Mesendoderm (in vitro differentiated cells): ENCODE measurements at regions not wholly inside any gene's neighbourhood (a gene's known extent, or its start where the extent isn't known, plus 50 kb on each side); places are given as distances from the start of the nearest gene placed in this dataset.
"Not testable (repeated sequence)": the region's sequence is repeated elsewhere in the genome, so short reads cannot be mapped to it uniquely, and the experiment has no call there.

Experiments
- DNase-seq: peaks from one replicate; pipeline ENCODE4 v3.0.0; 2013
- H2AK5ac ChIP-seq: 2 replicates; pipeline ENCODE4 v1.6.1; 2013; ENCODE audit warnings: low read length, inconsistent platforms
- H2BK120ac ChIP-seq: 2 replicates; pipeline ENCODE4 v1.6.1; 2013; ENCODE audit warnings: low read depth, mild to moderate bottlenecking, low read length, moderate library complexity, mixed read lengths
- H2BK15ac ChIP-seq: replicated peaks from 2 replicates; pipeline ENCODE4 v1.6.1; 2013; ENCODE audit warnings: low read depth, mild to moderate bottlenecking, moderate library complexity
- H2BK5ac ChIP-seq: 2 replicates; pipeline ENCODE4 v1.6.1; 2013; ENCODE audit warnings: low read length, inconsistent platforms
- H3K18ac ChIP-seq: 2 replicates; pipeline ENCODE4 v1.6.1; 2013; ENCODE audit warnings: mild to moderate bottlenecking, low read length, mixed read lengths
- H3K23ac ChIP-seq: one replicate; pipeline ENCODE4 v1.6.1; 2013; ENCODE audit warnings: low read length
- H3K27ac ChIP-seq: 2 replicates; pipeline ENCODE4 v1.5.1; 2013; ENCODE audit warnings: low read depth, mild to moderate bottlenecking, inconsistent platforms, low read length, moderate library complexity
- H3K27me3 ChIP-seq: 2 replicates; pipeline ENCODE4 v1.6.1; 2013; ENCODE audit warnings: low read length, control low read depth, mild to moderate bottlenecking, inconsistent platforms; ENCODE audit not compliant: insufficient read depth, poor library complexity
- H3K36me3 ChIP-seq: 2 replicates; pipeline ENCODE4 v1.6.1; 2013; ENCODE audit warnings: low read length, inconsistent platforms; ENCODE audit not compliant: control insufficient read depth, insufficient read depth
- H3K4ac ChIP-seq: one replicate; pipeline ENCODE4 v1.6.1; 2013; ENCODE audit warnings: low read depth, mild to moderate bottlenecking, low read length, moderate library complexity
- H3K4me1 ChIP-seq: 2 replicates; pipeline ENCODE4 v1.6.1; 2013; ENCODE audit warnings: low read depth, low read length, inconsistent platforms; ENCODE audit not compliant: control insufficient read depth
- H3K4me2 ChIP-seq: 2 replicates; pipeline ENCODE4 v1.6.1; 2013; ENCODE audit warnings: low read length
- H3K4me3 ChIP-seq: 2 replicates; pipeline ENCODE4 v1.5.1; 2013; ENCODE audit warnings: mild to moderate bottlenecking, low read length
- H3K56ac ChIP-seq: one replicate; pipeline ENCODE4 v1.6.1; 2013; ENCODE audit warnings: low read length
- H3K79me1 ChIP-seq: 2 replicates; pipeline ENCODE4 v1.6.1; 2013; ENCODE audit warnings: low read length, inconsistent platforms
- H3K79me2 ChIP-seq: 2 replicates; pipeline ENCODE4 v1.6.1; 2013; ENCODE audit warnings: mild to moderate bottlenecking, low read length; ENCODE audit not compliant: control insufficient read depth, insufficient read depth
- H3K9ac ChIP-seq: 2 replicates; pipeline ENCODE4 v1.6.1; 2013; ENCODE audit warnings: low read length, inconsistent platforms
- H4K5ac ChIP-seq: one replicate; pipeline ENCODE4 v1.6.1; 2013; ENCODE audit warnings: low read length
- H4K8ac ChIP-seq: one replicate; pipeline ENCODE4 v1.6.1; 2013; ENCODE audit warnings: low read depth, mild to moderate bottlenecking, control low read depth, low read length, moderate library complexity
- WGBS: extraction: QIAGEN DNeasy Blood & Tissue Kit; methylation state at CpG from one replicate; pipeline ENCODE4 v1.1.7; 2013; ENCODE audit warnings: low lambda C conversion rate, missing lambda C conversion rate; ENCODE audit not compliant: insufficient coverage; ENCODE audit errors: extremely low coverage; 5-methylcytosine and 5-hydroxymethylcytosine counted together

DNA sequence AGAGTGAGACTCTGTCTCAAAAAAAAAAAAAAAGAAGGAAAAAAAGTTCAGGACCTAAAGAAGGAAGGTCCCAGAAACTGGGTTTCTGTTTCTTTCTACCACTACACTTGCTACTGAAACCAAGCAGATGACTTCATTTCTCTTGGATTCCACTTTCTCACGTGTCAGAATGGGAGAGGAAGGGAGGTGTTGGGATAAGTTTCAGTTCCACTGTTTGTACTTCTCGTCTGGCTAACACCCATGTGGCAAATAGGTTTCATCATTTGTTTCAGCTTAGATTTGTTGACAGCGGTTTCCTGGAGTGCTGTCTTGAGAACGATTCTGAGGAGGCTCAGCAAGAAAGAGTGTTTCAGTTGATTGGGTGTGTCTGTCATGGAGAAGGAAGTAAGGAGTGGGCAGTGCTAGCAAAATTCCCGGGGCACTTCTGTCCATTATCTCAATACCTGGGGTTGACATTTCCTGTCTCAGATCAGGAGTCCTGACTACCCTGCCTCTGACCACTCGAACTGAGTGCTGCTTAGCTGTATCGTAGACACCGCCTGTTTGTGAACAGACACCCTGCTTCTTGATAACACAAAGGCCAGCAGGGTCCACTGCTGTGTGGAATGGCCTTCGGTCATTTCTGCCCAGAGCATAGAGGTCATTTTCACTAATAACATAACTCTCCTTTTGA is 104.8 kb upstream of the SPDYE9 start:
- WGBS, result no CpG with 5 or more reads among the region's 9 CpGs
- H3K79me1 ChIP-seq, H3K4ac ChIP-seq, H3K18ac ChIP-seq, H4K5ac ChIP-seq, H3K27me3 ChIP-seq, H3K23ac ChIP-seq, H2BK5ac ChIP-seq, H2AK5ac ChIP-seq, H2BK120ac ChIP-seq, H2BK15ac ChIP-seq, H3K27ac ChIP-seq, H4K8ac ChIP-seq, H3K9ac ChIP-seq, H3K79me2 ChIP-seq, H3K36me3 ChIP-seq, H3K56ac ChIP-seq, H3K4me3 ChIP-seq, DNase-seq, H3K4me2 ChIP-seq, H3K4me1 ChIP-seq: not testable (repeated sequence)

DNA sequence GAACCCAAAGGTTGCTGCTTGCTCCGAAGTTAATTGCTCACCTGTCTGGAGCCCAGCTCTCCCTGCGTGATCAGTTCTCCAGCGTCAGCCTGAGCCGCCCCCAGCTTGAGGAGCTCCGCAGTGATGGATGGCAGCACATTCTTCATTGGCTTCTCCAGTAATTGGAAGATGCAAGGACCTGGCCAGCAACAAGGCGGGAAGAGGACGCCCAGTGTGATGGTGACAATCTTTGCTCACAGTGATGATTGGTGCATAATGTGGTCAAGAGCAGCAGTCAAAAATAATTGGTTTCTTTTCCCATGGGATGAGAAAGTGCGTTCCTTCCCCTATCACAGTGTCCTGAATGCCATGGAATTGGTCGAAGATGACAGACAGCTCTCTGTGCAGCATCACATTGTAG is 102.4 kb upstream of the SPDYE9 start:
- not testable (repeated sequence) for H2AK5ac ChIP-seq, H3K4me3 ChIP-seq, H3K79me1 ChIP-seq, H3K56ac ChIP-seq, H3K36me3 ChIP-seq, H3K4me1 ChIP-seq, H3K9ac ChIP-seq, H2BK120ac ChIP-seq, H3K27me3 ChIP-seq, H3K4me2 ChIP-seq, H3K27ac ChIP-seq, H4K8ac ChIP-seq, H4K5ac ChIP-seq, DNase-seq, H3K4ac ChIP-seq, H3K23ac ChIP-seq, H2BK5ac ChIP-seq, H3K79me2 ChIP-seq, H2BK15ac ChIP-seq, H3K18ac ChIP-seq
- no CpG with 5 or more reads among the region's 9 CpGs for WGBS

DNA sequence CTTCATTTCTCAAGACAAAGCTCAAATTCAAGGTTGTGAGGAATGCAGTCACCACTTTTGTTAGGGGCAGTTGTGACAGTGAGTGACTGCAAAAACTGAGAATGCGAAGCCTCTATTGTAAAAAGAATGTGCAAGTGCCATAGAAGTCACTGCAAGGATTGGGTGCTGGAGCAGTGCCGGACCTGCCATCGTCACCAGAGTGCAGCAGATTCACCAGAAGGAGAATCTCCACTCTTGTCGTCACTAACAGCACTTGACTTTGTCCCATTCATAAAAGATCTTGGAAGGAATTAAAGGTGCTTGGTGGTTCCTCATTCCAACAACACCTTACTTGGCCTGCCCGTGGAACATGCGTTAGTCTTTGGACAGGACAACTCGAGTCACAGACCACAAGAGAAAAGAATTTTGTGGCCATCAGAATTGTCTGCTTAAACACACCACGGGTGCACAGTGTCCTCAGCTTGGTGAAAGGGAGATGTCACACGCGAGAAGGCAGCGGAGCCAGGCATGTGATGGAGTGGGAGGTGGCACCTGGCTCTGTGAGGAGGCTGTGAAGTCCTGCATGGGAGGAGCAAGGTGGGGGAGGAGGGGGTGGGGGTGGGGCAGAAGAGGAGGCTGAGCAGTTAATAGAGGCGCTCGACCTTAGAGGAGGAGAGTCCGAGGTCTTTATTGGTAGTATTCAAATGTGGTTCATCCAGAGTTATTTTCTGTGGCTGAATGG is 100.9 kb upstream of the SPDYE9 start:
- no CpG with 5 or more reads among the region's 14 CpGs for WGBS
- not testable (repeated sequence) for H3K36me3 ChIP-seq, H3K4ac ChIP-seq, H3K56ac ChIP-seq, H3K9ac ChIP-seq, DNase-seq, H3K4me1 ChIP-seq, H3K79me1 ChIP-seq, H3K27ac ChIP-seq, H2BK120ac ChIP-seq, H4K8ac ChIP-seq, H3K4me3 ChIP-seq, H3K18ac ChIP-seq, H3K27me3 ChIP-seq, H3K79me2 ChIP-seq, H4K5ac ChIP-seq, H3K23ac ChIP-seq, H2BK15ac ChIP-seq, H2BK5ac ChIP-seq, H3K4me2 ChIP-seq, H2AK5ac ChIP-seq

DNA sequence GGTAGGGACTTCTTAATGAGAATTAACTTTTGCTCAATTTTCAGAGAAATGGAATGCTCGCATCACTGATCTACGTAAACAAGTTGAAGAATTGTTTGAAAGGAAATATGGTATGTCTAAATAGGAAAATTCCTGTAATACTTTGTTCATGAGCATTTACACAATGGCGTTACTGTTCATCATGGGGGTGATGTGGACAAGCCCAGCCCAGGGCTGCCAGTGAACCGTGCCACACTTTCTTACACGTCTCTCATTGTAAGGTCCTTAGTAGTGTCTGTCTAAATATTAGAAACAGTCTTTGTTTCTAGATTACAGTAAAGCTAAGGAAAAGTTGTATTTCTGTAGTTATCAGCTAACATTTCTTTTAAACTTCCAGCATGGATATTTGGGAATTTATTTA is 91.0 kb upstream of the SPDYE9 start:
- not testable (repeated sequence) for H3K79me2 ChIP-seq, H4K8ac ChIP-seq, H2AK5ac ChIP-seq, H3K4me3 ChIP-seq, H2BK15ac ChIP-seq, H3K9ac ChIP-seq, H3K36me3 ChIP-seq, H3K18ac ChIP-seq, DNase-seq, H2BK5ac ChIP-seq, H3K23ac ChIP-seq, H3K27me3 ChIP-seq, H3K4me1 ChIP-seq, H3K79me1 ChIP-seq, H2BK120ac ChIP-seq, H3K56ac ChIP-seq, H3K4me2 ChIP-seq, H3K4ac ChIP-seq, H4K5ac ChIP-seq, H3K27ac ChIP-seq
- whole genome bisulfite sequencing, result no CpG with 5 or more reads among the region's 5 CpGs

DNA sequence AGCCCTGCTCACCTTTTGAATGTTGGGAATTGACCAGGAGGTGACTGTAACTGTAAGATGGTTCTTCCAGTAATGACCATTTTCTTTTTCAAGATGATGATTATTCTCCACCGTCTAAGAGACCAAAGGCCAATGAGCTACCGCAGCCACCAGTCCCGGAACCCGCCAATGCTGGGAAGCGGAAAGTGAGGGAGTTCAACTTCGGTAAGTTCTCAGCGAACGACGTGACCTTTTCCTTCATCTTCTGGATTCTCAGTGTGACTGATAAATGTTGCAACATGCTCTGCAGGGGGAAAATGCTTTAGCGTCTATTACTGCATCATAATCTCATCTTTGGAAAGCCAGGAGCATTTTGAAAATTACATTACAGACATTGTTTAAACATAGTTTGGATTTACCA is 89.5 kb upstream of the SPDYE9 start:
- not testable (repeated sequence) for H3K4me1 ChIP-seq, H3K79me1 ChIP-seq, H2BK15ac ChIP-seq, H4K8ac ChIP-seq, H3K79me2 ChIP-seq, H3K56ac ChIP-seq, H4K5ac ChIP-seq, H3K4ac ChIP-seq, H2BK120ac ChIP-seq, H3K4me2 ChIP-seq, H2BK5ac ChIP-seq, H3K23ac ChIP-seq, H3K18ac ChIP-seq, H3K27ac ChIP-seq, H3K4me3 ChIP-seq, H2AK5ac ChIP-seq, H3K36me3 ChIP-seq, H3K9ac ChIP-seq, H3K27me3 ChIP-seq, DNase-seq
- no CpG with 5 or more reads among the region's 10 CpGs for WGBS

DNA sequence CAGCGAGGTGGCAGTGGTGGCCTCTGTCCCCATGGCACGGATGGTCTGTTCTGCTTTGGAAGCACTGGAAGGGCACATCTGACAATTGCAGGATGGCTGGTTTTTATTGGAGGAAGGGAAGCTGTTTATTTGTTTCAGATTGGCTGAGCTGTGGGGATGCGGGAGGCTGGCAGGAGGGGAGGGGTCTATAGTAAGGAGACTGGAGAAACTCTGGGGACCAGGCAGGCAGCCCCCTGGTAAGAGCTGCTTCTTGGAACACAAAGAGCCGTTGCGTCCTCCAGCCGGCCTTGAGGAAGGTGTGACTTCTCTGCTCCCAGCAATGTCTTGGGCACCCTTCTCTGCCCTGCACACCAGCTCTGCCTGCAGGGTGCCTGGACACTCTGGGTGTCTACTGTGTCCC is 85.1 kb upstream of the SPDYE9 start:
- not testable (repeated sequence) for H3K4me1 ChIP-seq, H3K36me3 ChIP-seq, H3K4me2 ChIP-seq, H3K56ac ChIP-seq, H3K4ac ChIP-seq, H3K18ac ChIP-seq, DNase-seq, H2AK5ac ChIP-seq, H2BK120ac ChIP-seq, H3K79me2 ChIP-seq, H2BK5ac ChIP-seq, H3K27ac ChIP-seq, H4K8ac ChIP-seq, H3K4me3 ChIP-seq, H3K27me3 ChIP-seq, H3K9ac ChIP-seq, H3K79me1 ChIP-seq, H4K5ac ChIP-seq, H3K23ac ChIP-seq, H2BK15ac ChIP-seq
- WGBS, result no CpG with 5 or more reads among the region's 6 CpGs
